ENCODE measurements at regions not wholly inside any gene's neighbourhood (a gene's known extent, or its start where the extent isn't known, plus 50 kb on each side); places are given as distances from the start of the nearest gene placed in this dataset.

- H3K27me3 ChIP-seq (ENCODE audit: insufficient read depth) = no peaks in the 10 kb centered on the region
- H3K27ac Mint-ChIP-seq = no peak overlapping the region
- H3K79me2 ChIP-seq (replicated peaks; ENCODE audit: insufficient read depth) = no peaks in the 10 kb centered on the region
- no peaks in the 10 kb centered on the region for H3K36me3 Mint-ChIP-seq (ENCODE audit: low read depth)
- H3K4me2 ChIP-seq = no peak overlapping the region
- DNase-seq (ENCODE audit: low spot score) = no peak
- no peaks in the 10 kb centered on the region for H4K20me1 ChIP-seq (replicated peaks; ENCODE audit: insufficient read depth)
- H3K4me1 ChIP-seq (ENCODE audit: insufficient read depth) = no peaks in the 10 kb centered on the region
- H3F3A ChIP-seq (replicated peaks; ENCODE audit: low read depth) = no peaks in the 10 kb centered on the region
- ATAC-seq = no peak
- peaks cover 8% of the 10 kb centered on the region for H3K27me3 Mint-ChIP-seq (ENCODE audit: insufficient read depth, low read depth, poor library complexity)
- H3K4me3 Mint-ChIP-seq = no peak overlapping the region
- no peaks in the 10 kb centered on the region for H3K4me1 Mint-ChIP-seq
- no peak overlapping the region for H3K27ac ChIP-seq (ENCODE audit: low read depth)
- TF ChIP-seq EZH2 (IDR thresholded peaks at IDR 0.05; ENCODE audit: low read depth, unreplicated experiment) (no peak), ZNF331 (CRISPR knock-in tag; IDR thresholded peaks at IDR 0.05; ENCODE audit: low read depth) (no peak), JUNB (IDR thresholded peaks at IDR 0.05; ENCODE audit: unreplicated experiment) (no peak), CREB1 (CRISPR knock-in tag; IDR thresholded peaks at IDR 0.05; ENCODE audit: low read depth) (no peak)
- no peak overlapping the region for H3K4me3 ChIP-seq
- no peaks in the 10 kb centered on the region for H3K9me2 ChIP-seq (ENCODE audit: insufficient read depth)
- peaks cover 23% of the 10 kb centered on the region for H3K9me3 Mint-ChIP-seq
- no peak overlapping the region for H2AFZ ChIP-seq
- 0 out of 2 replicates have a peak, but pooled peaks cover 3% of the 10 kb centered on the region for H3K36me3 ChIP-seq (ENCODE audit: insufficient read depth)
Observed at GRCh38 chr14:101380512-101380911, 180.8 kb upstream of the DIO3 start.

DNA sequence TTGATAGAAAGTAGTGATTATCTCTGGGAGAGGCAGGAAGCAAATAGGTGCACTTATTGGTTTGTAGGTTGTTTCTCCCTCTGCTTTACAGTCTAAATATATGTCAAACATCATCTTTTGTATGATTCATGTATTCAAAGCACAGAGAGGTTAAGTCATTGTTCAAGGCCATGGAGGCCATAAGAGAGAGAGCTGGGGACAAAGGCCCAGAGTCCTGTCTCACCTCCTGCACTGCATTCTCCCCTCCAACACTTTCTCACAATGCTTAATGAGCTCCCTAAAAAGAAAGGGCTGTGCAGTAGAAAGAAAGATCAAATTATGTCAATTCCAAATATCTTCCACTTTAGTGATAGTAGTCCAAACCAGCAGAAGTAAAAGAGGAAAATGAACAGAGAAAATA lies 180.4 kb upstream of the DIO3 start:
- Histone ChIP-seq H3K79me2 (replicated peaks; ENCODE audit: insufficient read depth) (no peaks in the 10 kb centered on the region), H3K4me1 (ENCODE audit: insufficient read depth) (no peaks in the 10 kb centered on the region), H3F3A (replicated peaks; ENCODE audit: low read depth) (no peaks in the 10 kb centered on the region), H4K20me1 (replicated peaks; ENCODE audit: insufficient read depth) (no peaks in the 10 kb centered on the region), H3K4me3 (no peak overlapping the region), H3K27ac (ENCODE audit: low read depth) (no peak overlapping the region), H3K9me2 (ENCODE audit: insufficient read depth) (no peaks in the 10 kb centered on the region), H3K4me2 (no peak overlapping the region), H2AFZ (no peak overlapping the region), H3K36me3 (ENCODE audit: insufficient read depth) (0 out of 2 replicates have a peak, but pooled peaks cover 3% of the 10 kb centered on the region), H3K27me3 (ENCODE audit: insufficient read depth) (no peaks in the 10 kb centered on the region)
- Mint-ChIP-seq H3K4me3 (no peak overlapping the region), H3K9me3 (peaks cover 26% of the 10 kb centered on the region), H3K4me1 (no peaks in the 10 kb centered on the region), H3K27ac (no peak overlapping the region), H3K36me3 (ENCODE audit: low read depth) (no peaks in the 10 kb centered on the region), H3K27me3 (ENCODE audit: insufficient read depth, low read depth, poor library complexity) (peaks cover 8% of the 10 kb centered on the region)
- DNase-seq (ENCODE audit: low spot score) = no peak
- ATAC-seq = no peak
- TF ChIP-seq JUNB (IDR thresholded peaks at IDR 0.05; ENCODE audit: unreplicated experiment) = no peak
- TF ChIP-seq ZNF331 (CRISPR knock-in tag; IDR thresholded peaks at IDR 0.05; ENCODE audit: low read depth) = no peak
- TF ChIP-seq EZH2phosphoT487 (IDR thresholded peaks at IDR 0.05; ENCODE audit: unreplicated experiment) = no peak
- TF ChIP-seq NANOG (IDR thresholded peaks at IDR 0.05; ENCODE audit: borderline replicate concordance) = no peak
- TF ChIP-seq CTCF (conservative IDR thresholded peaks at IDR 0.05; ENCODE audit: low read depth in 2 of 2) = no peak
- TF ChIP-seq POLR2AphosphoS5 (IDR thresholded peaks at IDR 0.05; ENCODE audit: low read depth) = no peak
- TF ChIP-seq, protein P1, sequence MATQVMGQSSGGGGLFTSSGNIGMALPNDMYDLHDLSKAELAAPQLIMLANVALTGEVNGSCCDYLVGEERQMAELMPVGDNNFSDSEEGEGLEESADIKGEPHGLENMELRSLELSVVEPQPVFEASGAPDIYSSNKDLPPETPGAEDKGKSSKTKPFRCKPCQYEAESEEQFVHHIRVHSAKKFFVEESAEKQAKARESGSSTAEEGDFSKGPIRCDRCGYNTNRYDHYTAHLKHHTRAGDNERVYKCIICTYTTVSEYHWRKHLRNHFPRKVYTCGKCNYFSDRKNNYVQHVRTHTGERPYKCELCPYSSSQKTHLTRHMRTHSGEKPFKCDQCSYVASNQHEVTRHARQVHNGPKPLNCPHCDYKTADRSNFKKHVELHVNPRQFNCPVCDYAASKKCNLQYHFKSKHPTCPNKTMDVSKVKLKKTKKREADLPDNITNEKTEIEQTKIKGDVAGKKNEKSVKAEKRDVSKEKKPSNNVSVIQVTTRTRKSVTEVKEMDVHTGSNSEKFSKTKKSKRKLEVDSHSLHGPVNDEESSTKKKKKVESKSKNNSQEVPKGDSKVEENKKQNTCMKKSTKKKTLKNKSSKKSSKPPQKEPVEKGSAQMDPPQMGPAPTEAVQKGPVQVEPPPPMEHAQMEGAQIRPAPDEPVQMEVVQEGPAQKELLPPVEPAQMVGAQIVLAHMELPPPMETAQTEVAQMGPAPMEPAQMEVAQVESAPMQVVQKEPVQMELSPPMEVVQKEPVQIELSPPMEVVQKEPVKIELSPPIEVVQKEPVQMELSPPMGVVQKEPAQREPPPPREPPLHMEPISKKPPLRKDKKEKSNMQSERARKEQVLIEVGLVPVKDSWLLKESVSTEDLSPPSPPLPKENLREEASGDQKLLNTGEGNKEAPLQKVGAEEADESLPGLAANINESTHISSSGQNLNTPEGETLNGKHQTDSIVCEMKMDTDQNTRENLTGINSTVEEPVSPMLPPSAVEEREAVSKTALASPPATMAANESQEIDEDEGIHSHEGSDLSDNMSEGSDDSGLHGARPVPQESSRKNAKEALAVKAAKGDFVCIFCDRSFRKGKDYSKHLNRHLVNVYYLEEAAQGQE (IDR thresholded peaks at IDR 0.05; ENCODE audit: unreplicated experiment) = no peak
- no peak for TF ChIP-seq STAT1 (IDR thresholded peaks at IDR 0.05; ENCODE audit: unreplicated experiment)
- TF ChIP-seq, protein P2, sequence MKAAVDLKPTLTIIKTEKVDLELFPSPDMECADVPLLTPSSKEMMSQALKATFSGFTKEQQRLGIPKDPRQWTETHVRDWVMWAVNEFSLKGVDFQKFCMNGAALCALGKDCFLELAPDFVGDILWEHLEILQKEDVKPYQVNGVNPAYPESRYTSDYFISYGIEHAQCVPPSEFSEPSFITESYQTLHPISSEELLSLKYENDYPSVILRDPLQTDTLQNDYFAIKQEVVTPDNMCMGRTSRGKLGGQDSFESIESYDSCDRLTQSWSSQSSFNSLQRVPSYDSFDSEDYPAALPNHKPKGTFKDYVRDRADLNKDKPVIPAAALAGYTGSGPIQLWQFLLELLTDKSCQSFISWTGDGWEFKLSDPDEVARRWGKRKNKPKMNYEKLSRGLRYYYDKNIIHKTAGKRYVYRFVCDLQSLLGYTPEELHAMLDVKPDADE (IDR thresholded peaks at IDR 0.05) = no peak
- no peak for TF ChIP-seq CREB1 (CRISPR knock-in tag; IDR thresholded peaks at IDR 0.05; ENCODE audit: low read depth)
- TF ChIP-seq ZNF114 (CRISPR knock-in tag; IDR thresholded peaks at IDR 0.05) = no peak
